RWPE1 (cell line): ENCODE measurements at regions not wholly inside any gene's neighbourhood (a gene's known extent, or its start where the extent isn't known, plus 50 kb on each side); places are given as distances from the start of the nearest gene placed in this dataset.

Source experiments
- CTCF ChIA-PET: fragments of 350-600 bp; sonication (Branson Sonifier 250); formaldehyde crosslinking; extraction: SDS; loops from one replicate; lab custom pipeline; 2021; lab: Yijun Ruan, JAX
- POLR2A ChIA-PET: fragments of 400-600 bp; formaldehyde crosslinking; extraction: SDS; loops from one replicate; lab custom pipeline; 2020; ENCODE audit warnings: antibody characterized with exemption; ENCODE audit not compliant: low non-redundant PET; lab: Yijun Ruan, JAX
- DNase-seq: peaks from one replicate; pipeline ENCODE4 v3.0.0; 2012; ENCODE audit warnings: low spot score
- H3K27ac ChIP-seq: fragments of 450-650 bp; 2 replicates; pipeline ENCODE4 v1.5.1; 2017
- CTCF ChIP-seq: fragments of 450-650 bp; conservative IDR thresholded peaks from 2 replicates; pipeline ENCODE4 v1.5.1; 2017; ENCODE audit warnings: low read depth, mild to moderate bottlenecking

DNA sequence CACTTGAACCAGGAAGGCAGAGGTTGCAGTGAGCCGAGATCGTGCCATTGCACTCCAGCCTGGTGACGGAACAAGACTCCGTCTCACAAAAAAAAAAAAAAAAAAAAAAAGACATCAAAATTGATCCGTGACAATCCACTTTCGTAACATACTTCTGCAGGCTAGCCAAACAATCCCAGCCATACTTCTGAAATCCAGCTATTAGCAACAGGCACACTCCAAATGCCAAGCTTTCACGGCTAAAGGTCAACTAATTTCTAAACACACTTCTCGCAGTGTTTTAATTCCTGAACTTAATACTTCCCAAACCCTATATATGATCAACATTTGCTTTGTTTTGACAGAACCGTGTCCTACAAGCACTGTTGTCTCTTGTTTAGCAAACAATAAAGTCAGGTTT lies 411.3 kb upstream of the RUNX1 start:
- CTCF ChIA-PET = interaction anchor here (0.6 to 0.8 kb wide), 2 partner anchors 32 to 767 kb away, joined by 4 to 5 read pairs; no protein-coding TSS in a partner anchor
- POLR2A ChIA-PET = no interaction called here
- no peak overlapping the region for H3K27ac ChIP-seq
- no peak for TF ChIP-seq CTCF
- no peak for DNase-seq

GRCh38 chr21:35458405-35458804 lies 409.3 kb upstream of the RUNX1 start:
- H3K27ac ChIP-seq = no peak overlapping the region
- TF ChIP-seq CTCF = no peak
- POLR2A ChIA-PET = no interaction called here
- DNase-seq = no peak
- CTCF ChIA-PET = no interaction called here

- no peak overlapping the region for H3K27ac ChIP-seq
- no peak for DNase-seq
- POLR2A ChIA-PET = no interaction called here
- CTCF ChIA-PET = no interaction called here
- TF ChIP-seq CTCF = no peak
These were observed 408.1 kb upstream of the RUNX1 start for GRCh38 chr21:35457097-35457804.

DNA sequence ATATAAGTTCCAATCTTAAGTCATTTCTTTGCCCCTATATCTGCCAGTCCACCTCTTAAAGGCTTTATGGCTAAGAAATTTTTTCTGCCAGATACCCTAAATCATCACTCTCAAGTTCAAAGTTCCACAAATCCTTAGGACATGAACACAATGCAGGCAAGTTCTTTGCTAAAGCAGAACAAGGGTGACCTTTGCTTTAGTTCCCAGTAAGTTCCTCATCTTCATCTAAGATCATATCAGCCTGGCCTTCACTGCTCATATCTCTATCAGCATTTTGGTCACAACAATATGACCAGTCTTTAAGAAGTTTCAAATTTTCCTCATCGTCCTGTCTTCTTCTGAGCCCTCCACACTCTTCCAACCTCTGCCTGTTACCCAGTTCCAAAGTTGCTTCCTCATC lies 402.2 kb upstream of the RUNX1 start:
- DNase-seq = no peak
- no peak overlapping the region for H3K27ac ChIP-seq
- CTCF ChIA-PET = no interaction called here
- POLR2A ChIA-PET = no interaction called here
- no peak for TF ChIP-seq CTCF

DNA sequence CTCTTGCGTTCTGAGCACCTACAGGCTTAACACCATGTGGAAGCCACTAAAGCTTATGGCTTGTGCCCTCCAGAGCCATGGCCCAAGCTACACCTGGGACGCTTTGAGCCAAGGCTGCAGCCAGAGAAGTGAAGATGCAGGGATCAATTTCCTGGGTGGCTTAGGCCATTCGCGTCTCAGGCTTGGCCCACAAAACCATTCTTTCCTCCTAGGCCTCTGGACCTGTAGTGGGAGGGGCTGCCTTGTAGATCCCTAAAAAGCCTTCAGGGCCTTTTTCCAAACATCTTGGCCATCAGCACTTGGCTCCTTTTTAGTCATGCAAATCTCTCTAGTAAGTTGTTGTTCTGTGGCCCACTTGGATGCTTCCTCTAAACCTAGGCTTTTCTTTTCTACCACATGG lies 401.7 kb upstream of the RUNX1 start:
- no peak overlapping the region for H3K27ac ChIP-seq
- TF ChIP-seq CTCF = no peak
- CTCF ChIA-PET = no interaction called here
- DNase-seq = no peak
- POLR2A ChIA-PET = no interaction called here

DNA sequence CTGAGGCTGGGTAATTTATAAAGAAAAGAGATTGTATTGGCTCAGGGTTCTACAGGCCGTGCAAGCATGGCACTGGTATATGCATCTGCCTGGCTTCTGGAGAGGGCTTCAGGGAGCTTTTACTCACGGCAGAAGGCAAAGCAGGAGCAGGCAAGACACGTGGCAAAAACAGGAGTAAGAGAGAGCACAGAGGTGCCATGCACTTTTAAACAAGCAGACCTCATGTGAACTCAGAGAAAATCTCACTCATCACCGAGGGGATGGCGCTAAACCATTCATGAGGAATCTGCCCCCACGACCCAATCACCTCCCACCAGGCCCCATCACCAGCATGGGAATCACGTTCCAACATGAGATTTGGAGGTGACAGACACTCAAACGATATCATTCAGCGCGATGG lies 400.7 kb upstream of the RUNX1 start:
- H3K27ac ChIP-seq = no peak overlapping the region
- TF ChIP-seq CTCF = no peak
- ChIA-PET CTCF (no interaction called here), POLR2A (no interaction called here)
- DNase-seq = no peak
